ENCODE measurements at regions not wholly inside any gene's neighbourhood (a gene's known extent, or its start where the extent isn't known, plus 50 kb on each side); places are given as distances from the start of the nearest gene placed in this dataset.

DNA sequence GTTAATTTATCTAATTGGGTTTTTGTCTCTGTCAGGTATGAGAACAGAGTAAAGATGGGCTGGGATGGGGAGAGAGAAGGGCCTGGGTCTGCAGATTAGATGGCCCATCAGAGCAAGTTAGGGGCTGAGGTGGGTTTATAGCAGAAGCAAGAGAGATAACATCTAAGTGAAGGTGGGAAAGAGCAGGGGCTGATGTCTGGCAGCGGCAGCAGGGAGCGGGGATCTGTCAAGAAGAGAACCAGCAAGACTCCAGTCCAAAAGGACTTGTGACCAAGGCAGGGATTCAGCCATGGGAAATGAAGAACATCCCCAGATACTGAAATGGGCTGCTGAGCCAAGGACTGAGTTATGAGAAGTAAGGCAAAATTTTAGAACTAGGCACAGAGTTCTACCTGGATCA lies 320.6 kb upstream of the TBL1XR1 start:
- TF ChIP-seq, protein P1, sequence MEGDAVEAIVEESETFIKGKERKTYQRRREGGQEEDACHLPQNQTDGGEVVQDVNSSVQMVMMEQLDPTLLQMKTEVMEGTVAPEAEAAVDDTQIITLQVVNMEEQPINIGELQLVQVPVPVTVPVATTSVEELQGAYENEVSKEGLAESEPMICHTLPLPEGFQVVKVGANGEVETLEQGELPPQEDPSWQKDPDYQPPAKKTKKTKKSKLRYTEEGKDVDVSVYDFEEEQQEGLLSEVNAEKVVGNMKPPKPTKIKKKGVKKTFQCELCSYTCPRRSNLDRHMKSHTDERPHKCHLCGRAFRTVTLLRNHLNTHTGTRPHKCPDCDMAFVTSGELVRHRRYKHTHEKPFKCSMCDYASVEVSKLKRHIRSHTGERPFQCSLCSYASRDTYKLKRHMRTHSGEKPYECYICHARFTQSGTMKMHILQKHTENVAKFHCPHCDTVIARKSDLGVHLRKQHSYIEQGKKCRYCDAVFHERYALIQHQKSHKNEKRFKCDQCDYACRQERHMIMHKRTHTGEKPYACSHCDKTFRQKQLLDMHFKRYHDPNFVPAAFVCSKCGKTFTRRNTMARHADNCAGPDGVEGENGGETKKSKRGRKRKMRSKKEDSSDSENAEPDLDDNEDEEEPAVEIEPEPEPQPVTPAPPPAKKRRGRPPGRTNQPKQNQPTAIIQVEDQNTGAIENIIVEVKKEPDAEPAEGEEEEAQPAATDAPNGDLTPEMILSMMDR (IDR thresholded peaks at IDR 0.05) = no peak
- no peak overlapping the region for H3K27ac ChIP-seq
- H3K36me3 ChIP-seq = no peaks in the 10 kb centered on the region
- no peak for DNase-seq
- intact Hi-C loops (cut with DNase I) = no loop called here
- no peaks in the 10 kb centered on the region for H3K9me3 ChIP-seq
- no peak for ATAC-seq
- no peaks in the 10 kb centered on the region for H3K27me3 ChIP-seq
- H3K4me1 ChIP-seq = peaks cover 0 to 17% of the 10 kb centered on the region in 2 donors
- H3K4me3 ChIP-seq = no peak overlapping the region

DNA sequence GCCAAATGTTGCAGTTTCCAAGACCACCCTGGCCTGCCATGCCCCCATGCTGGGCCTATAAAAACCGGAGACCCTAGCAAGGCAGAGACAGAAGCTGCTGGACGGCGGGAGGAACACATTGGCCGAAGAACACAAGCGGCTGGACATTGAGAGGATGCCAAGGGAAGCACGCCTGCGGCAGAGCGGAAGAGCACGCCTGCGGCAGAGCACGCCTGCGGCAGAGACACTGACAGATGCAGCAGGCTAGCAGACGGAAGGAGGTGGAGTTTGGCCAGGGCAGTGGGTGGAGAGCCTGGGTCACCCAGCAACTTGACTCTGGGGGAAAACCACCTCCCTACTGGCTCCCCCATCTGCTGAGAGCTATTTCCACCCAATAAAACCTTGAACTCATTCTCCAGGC lies 322.3 kb upstream of the TBL1XR1 start:
- H3K9me3 ChIP-seq = no peaks in the 10 kb centered on the region
- H3K4me3 ChIP-seq = no peak overlapping the region
- no peaks in the 10 kb centered on the region for H3K36me3 ChIP-seq
- TF ChIP-seq, protein P1 (IDR thresholded peaks at IDR 0.05) = no peak
- ATAC-seq (no peak), DNase-seq (no peak)
- H3K4me1 ChIP-seq = peaks cover 0 to 17% of the 10 kb centered on the region in 2 donors
- no peak overlapping the region for H3K27ac ChIP-seq
- no peaks in the 10 kb centered on the region for H3K27me3 ChIP-seq
- intact Hi-C loops (cut with DNase I) = no loop called here

DNA sequence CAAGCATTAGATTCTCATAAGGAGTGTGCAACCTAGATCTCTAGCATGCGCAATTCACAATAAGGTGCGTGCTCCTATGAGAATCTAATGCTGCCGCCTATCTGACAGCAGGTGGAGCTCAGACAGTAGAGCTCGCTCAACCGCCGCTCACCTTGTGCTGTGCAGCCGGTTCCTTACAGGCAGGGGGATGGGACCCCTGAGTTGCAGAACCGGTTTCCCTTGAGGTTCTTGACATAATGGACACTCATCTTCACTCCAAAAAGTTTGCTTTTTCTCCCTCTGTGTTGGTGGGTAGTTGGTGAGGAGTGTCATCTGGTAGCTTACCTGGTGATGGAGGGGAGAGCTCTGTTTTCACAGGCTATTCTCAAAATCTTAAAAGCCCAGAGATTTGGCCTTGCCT lies 324.0 kb upstream of the TBL1XR1 start:
- Histone ChIP-seq H3K27ac (no peak overlapping the region), H3K4me3 (no peak overlapping the region), H3K4me1 (peaks cover 0 to 9% of the 10 kb centered on the region in 2 donors), H3K27me3 (no peaks in the 10 kb centered on the region), H3K36me3 (no peaks in the 10 kb centered on the region), H3K9me3 (no peaks in the 10 kb centered on the region)
- intact Hi-C loops (cut with DNase I) = no loop called here
- DNase-seq = peak in 2 of 4 donors; percentile 79 to 80
- TF ChIP-seq, protein P1 (IDR thresholded peaks at IDR 0.05) = peak; percentile 17 to 22
- ATAC-seq = peak; percentile 97

DNA sequence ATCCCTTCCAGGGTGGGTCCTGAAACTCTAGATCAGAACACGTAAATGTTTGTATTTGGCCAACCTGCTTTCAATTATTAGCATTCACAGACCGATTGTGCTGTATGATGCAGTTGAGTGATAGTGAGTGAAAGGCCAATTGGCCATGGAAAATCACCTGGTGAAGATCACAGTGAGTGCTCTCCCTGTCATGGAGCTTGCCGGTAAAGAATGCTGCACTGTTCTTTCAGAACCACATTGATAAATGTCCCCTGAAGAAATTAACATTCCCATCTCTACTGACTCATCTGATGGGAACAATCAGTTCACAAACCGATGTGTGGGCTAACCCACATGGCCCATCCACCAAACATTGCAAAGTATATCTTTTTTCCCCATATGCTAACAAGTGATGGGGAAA lies 324.8 kb upstream of the TBL1XR1 start:
- no peaks in the 10 kb centered on the region for H3K9me3 ChIP-seq
- TF ChIP-seq, protein P1 (IDR thresholded peaks at IDR 0.05) = no peak
- ATAC-seq (no peak), DNase-seq (no peak)
- H3K36me3 ChIP-seq = no peaks in the 10 kb centered on the region
- intact Hi-C loops (cut with DNase I) = no loop called here
- no peak overlapping the region for H3K4me3 ChIP-seq
- no peaks in the 10 kb centered on the region for H3K27me3 ChIP-seq
- H3K4me1 ChIP-seq = peaks cover 0 to 3% of the 10 kb centered on the region in 2 donors
- H3K27ac ChIP-seq = no peak overlapping the region

DNA sequence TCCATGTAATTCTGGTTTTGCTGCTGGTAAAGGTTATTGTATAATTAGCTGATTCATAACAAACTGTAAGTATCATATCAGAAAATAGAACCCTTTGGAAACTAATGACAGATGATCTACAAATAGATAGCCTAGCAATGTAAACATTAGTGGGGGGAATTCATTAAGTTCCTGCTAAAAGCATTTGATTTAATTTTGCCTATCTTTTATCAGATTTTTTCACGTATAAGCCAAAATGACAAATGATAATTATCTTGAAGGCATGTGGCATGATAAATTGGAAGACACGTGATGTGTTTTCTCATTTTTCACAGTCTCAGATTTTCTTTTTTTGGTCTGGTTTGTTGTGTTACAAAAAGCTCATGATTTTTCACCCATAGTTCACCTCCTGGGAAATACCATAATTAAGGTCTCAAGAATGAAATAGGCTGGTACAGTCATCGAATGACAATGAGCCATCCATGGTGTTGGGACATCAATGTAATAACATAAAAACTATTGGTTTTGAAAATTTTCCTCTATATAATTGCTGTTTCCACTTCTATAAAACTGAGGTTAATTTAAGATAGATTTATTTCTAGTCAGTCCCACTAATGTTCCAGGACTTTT lies 325.9 kb upstream of the TBL1XR1 start:
- DNase-seq = no peak
- Histone ChIP-seq H3K4me3 (no peak overlapping the region), H3K4me1 (peaks cover 0 to 3% of the 10 kb centered on the region in 2 donors), H3K27me3 (no peaks in the 10 kb centered on the region), H3K27ac (no peak overlapping the region), H3K36me3 (no peaks in the 10 kb centered on the region), H3K9me3 (no peaks in the 10 kb centered on the region)
- TF ChIP-seq, protein P1 (IDR thresholded peaks at IDR 0.05) = no peak
- no peak for ATAC-seq
- intact Hi-C loops (cut with DNase I) = no loop called here
